ENCODE measurements at regions not wholly inside any gene's neighbourhood (a gene's known extent, or its start where the extent isn't known, plus 50 kb on each side); places are given as distances from the start of the nearest gene placed in this dataset.

- no peak for TF ChIP-seq CTCF (IDR thresholded peaks at IDR 0.05; ENCODE audit: low read depth, low read length, missing input control)
- no peak for TF ChIP-seq HNF4A (conservative IDR thresholded peaks at IDR 0.05)
- TF ChIP-seq TAF1 (conservative IDR thresholded peaks at IDR 0.05), result no peak
- TF ChIP-seq REST (IDR thresholded peaks at IDR 0.05), result no peak
- TF ChIP-seq ATF3 (IDR thresholded peaks at IDR 0.05), result no peak
- no peak for TF ChIP-seq MAX (IDR thresholded peaks at IDR 0.05)
- no peak for TF ChIP-seq JUND (IDR thresholded peaks at IDR 0.05)
These were observed 155.2 kb downstream of the MBL2 start for GRCh38 chr10:52617346-52617745.
